NCI-H1417 treated with DMSO at 0.1 percent for 48 hours (cell line): ENCODE measurements at regions not wholly inside any gene's neighbourhood (a gene's known extent, or its start where the extent isn't known, plus 50 kb on each side); places are given as distances from the start of the nearest gene placed in this dataset.

Source experiments
- DNase-seq: peaks from one replicate; lab custom pipeline; 2025; lab: John Stamatoyannopoulos, UW

- no peak for DNase-seq
These were observed 78.3 kb upstream of the NEK6 start for GRCh38 chr9:124179196-124180071.

GRCh38 chr9:124180557-124180956 is 77.2 kb upstream of the NEK6 start:
- DNase-seq = no peak

- peak; percentile 86 for DNase-seq
These were observed 75.0 kb upstream of the NEK6 start for GRCh38 chr9:124182741-124183140.

DNA sequence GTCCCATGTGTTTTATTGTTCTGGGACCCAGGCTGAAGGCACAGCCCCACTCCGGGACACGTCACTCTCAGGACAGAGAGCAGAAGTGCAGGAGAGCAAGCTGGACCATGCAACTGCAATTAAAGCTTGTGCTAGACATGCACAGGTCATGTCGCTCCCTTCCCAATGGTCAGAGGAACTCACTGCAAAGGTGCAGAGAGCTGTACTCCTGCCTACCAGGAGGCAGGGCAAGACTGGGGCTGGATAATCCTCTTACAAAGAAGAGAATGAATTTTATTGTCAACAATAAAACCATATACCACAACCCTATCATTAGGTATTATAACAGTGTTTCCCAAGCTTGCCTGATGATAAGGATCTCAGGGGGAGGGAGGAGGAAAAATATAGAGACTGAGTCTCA is 74.0 kb upstream of the NEK6 start:
- DNase-seq = peak; percentile 10

GRCh38 chr9:124185413-124185812 is 72.3 kb upstream of the NEK6 start:
- DNase-seq = no peak

DNA sequence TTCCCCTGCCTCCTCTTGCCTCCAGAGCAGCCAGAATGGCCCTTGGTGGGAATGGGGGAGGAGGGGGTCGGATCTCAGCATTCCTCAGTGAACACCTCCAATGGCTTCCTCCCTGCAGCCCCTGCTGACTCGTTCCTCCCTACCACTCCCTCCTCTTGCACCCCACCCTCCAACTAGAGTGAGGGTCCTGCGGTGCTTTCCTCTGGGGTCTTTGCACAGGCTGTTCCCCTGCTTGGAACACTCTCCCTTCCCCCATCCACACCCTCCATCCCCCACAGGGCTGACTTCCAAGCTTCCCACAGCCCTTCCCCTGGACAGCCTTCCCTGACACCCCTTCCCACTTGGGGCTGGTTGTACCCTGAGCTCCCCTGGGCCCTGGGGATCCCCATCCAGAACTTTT is 70.4 kb upstream of the NEK6 start:
- no peak for DNase-seq

GRCh38 chr9:124188331-124189110 is 69.2 kb upstream of the NEK6 start:
- DNase-seq = no peak

DNA sequence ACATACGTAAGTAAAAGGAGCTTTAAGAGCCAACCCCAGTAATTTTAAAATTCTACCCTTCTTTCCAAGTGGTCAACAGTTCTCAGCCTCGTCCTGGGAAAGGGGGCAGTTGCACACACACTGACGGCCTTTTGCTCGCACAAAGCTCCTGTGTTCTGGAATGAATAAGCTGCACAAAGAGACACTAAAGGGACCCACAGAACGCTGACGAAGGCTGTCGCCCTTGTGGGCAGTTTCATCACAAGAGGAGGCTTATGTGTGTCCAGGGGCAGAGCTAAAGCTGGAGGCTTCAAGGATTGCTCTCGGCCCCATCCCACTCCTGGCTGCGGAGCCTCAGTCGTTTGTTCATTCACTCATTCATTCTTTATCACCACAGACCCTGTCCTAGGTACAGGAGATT is 67.0 kb upstream of the NEK6 start:
- no peak for DNase-seq

- no peak for DNase-seq
These were observed 65.9 kb upstream of the NEK6 start for GRCh38 chr9:124191691-124192395.

GRCh38 chr9:124196814-124197176 is 61.0 kb upstream of the NEK6 start:
- DNase-seq = no peak

DNA sequence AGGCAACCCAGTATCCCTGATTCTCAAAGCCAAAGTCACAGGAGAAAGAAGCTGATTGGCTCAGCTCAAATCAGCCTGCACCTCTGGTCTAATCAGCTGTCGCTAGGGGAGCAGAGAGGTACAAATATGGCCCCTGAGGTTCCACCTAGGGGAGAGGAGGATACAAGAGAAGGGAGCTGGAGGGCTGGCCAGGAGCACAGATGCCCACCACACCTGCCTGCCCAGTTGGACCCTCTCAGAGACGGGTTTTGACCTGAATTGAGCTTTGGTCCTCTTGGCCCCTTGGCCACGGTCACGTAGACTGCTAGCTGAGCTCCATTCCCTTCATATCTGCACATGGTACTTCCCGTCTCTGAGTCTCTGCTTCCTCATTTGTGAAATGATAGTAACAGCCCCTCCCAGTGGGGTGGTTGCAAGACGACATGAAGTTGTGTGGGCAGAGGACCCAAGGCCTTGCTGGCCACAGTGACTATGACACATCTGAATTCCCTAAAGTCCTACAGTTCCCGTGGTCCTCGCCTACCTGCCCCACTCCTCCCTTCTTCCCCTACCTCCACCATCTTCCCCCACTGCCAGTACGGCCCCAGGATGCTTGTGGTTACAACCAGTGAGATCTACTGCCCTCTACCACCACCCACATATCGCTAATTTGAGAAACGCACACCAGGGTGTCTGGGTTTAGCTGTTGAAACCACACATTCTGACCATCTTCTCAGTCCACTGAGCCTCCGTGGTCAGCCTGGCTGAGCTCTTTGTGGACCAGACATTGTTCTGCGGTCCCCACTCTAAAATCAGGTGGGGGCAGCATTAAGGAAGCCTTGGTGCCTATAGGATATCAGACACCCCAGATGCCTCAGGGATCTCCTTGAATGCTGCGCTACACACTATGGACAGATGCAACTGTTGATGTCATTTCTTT is 60.3 kb upstream of the NEK6 start:
- DNase-seq = no peak

DNA sequence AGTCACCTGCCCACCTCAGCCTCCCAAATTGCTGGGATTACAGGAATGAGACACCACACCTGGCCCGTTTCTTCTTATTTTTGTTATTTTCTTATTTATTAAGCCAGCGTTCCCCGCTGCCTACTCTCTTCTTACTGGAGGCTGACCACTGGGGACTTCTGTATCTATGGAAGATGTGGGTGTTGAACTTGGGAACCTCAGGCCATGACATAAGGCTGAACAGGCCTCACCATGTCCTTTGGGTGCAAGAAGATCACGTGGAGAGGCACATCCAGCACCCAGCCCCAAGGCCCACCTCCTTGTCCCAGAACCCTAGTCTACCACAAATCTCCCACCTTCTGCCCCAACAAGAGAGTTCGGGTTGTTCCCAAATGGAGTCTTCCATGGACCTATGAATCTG is 59.4 kb upstream of the NEK6 start:
- no peak for DNase-seq

GRCh38 chr9:124198948-124199347 is 58.8 kb upstream of the NEK6 start:
- DNase-seq = no peak

GRCh38 chr9:124199474-124199873 is 58.3 kb upstream of the NEK6 start:
- no peak for DNase-seq

DNA sequence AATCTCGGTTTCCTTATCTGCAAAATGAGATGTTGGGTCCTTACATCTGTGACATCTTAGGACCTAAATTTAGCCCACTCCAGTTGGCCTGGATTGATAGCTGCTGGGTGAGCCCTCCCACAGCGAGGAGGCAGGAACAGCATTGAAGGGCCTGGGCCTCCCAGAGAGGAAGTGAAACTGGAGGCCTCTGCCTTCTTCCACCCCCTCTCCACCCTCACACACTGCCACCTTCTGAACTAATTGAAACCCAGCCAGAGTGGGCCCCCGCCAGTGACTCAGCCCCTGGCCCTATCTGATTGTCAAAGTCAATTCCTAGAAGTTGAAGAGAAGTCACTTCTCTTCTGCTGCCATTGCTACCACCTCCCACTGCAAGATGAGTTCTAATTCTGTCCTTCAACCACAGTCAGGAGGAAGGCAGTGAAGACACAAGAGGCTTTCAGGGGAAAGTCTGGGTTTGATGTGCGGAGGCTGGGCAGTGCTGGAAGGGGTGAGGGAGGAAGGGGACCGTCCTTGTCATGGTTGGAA is 55.2 kb upstream of the NEK6 start:
- no peak for DNase-seq

DNA sequence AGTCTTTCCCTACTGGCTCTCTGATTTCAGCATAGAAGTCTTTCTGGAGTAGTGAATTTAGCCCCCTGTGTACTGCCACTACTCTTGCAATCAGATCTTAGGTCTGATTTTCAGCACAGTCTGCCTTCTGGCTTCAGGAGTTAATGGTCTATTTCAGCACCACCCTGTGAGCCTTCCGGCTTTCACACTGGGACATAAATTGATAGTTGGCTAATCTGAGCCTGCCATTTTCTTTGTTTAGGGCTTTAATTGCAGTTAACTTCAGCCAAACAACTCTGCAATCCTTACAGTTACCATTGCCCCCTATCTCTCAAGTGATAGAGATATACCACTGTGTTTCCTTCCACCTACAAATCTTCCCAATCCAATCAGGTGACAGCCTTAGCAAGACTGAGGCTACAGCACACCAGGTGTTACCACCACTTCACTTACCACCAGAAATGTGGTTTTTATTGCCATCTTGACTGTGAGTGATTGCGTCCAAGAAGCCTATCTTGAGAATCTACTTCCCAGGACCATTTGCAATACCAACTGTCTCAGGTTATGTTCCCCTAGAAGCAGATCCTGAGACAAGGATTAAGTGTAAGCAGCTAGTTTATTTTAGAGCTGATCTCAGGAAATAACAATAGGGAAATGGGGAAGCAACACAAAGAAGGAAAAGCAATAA is 51.9 kb upstream of the NEK6 start:
- DNase-seq = no peak

GRCh38 chr9:124206391-124206790 is 51.4 kb upstream of the NEK6 start:
- no peak for DNase-seq
